GM12891 (cell line): ENCODE measurements at regions not wholly inside any gene's neighbourhood (a gene's known extent, or its start where the extent isn't known, plus 50 kb on each side); places are given as distances from the start of the nearest gene placed in this dataset.

Experiments used
- PAX5 ChIP-seq: IDR thresholded peaks from 2 replicates; pipeline ENCODE4 v1.6.1; 2011; ENCODE audit warnings: low read length, moderate library complexity, mild to moderate bottlenecking; ENCODE audit not compliant: insufficient read depth, severe bottlenecking
- POLR2A ChIP-seq: IDR thresholded peaks from 2 replicates; pipeline ENCODE4 v1.6.1; 2011; ENCODE audit warnings: low read depth, low read length, control low read depth
- POLR2AphosphoS5 ChIP-seq: IDR thresholded peaks from 2 replicates; pipeline ENCODE4 v1.6.1; 2011; ENCODE audit warnings: low read depth, low read length, control low read depth
- POU2F2 ChIP-seq: IDR thresholded peaks from 2 replicates; pipeline ENCODE4 v1.6.1; 2011; ENCODE audit warnings: low read depth, mild to moderate bottlenecking, control low read depth, low read length, moderate library complexity
- SPI1 ChIP-seq: IDR thresholded peaks from 2 replicates; pipeline ENCODE4 v1.6.1; 2011; ENCODE audit warnings: low read depth, low read length, control low read depth
- TAF1 ChIP-seq: IDR thresholded peaks from 2 replicates; pipeline ENCODE4 v1.6.1; 2011; ENCODE audit warnings: low read depth, low read length, control low read depth

DNA sequence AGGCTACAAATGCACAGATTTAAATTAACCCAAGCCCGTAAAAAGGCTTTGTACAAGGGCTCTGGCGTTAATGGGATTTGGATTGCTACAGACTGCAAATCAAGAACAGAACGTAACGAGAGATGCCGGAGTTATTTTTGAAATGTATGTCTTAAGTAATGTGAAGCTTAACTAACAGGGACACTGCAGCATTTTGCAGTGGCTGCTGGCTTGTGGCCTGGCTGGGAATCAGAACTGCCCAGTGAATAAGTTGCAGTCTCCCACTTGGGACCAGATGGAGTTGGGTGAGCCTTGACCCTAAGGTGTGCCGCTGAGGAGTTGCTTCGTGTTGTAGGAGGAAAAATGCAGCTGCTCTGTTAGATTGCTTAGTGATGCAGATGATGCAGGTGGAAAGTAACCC, 318.4 kb downstream of the DHX15 start:
- TF ChIP-seq POLR2A (no peak), POLR2AphosphoS5 (no peak), SPI1 (no peak), TAF1 (no peak), PAX5 (no peak), POU2F2 (no peak)
